GM23338 (cell line): ENCODE measurements at regions not wholly inside any gene's neighbourhood (a gene's known extent, or its start where the extent isn't known, plus 50 kb on each side); places are given as distances from the start of the nearest gene placed in this dataset.
A peak's percentile ranks its signal among the peaks of the same experiment; 100 is the strongest.

Experiments
- ATAC-seq: fragments of 200-7000 bp; cut with Tn5 transposase; 3 replicates; pipeline ENCODE4 v1.9.1; 2020
- DNase-seq: peaks from one replicate; pipeline ENCODE4 v3.0.0-alpha.2; 2015; ENCODE audit warnings: low spot score
- H2AFZ ChIP-seq: fragments of 200-600 bp; sonication (generic); 2 replicates; pipeline ENCODE4 v1.8.0; 2016; ENCODE audit warnings: antibody characterized with exemption, mild to moderate bottlenecking, moderate library complexity
- H3F3A ChIP-seq: fragments of 200-600 bp; sonication (generic); replicated peaks from 2 replicates; pipeline ENCODE4 v1.8.0; 2017; ENCODE audit warnings: antibody characterized with exemption, mixed run types, low read depth
- H3K27ac ChIP-seq: fragments of 200-600 bp; sonication (generic); 2 replicates; pipeline ENCODE4 v1.6.1; 2016; ENCODE audit warnings: low read depth
- H3K27me3 ChIP-seq: fragments of 200-600 bp; sonication (generic); 2 replicates; pipeline ENCODE4 v1.8.0; 2016; ENCODE audit warnings: mild to moderate bottlenecking, mixed run types, moderate library complexity; ENCODE audit not compliant: insufficient read depth
- H3K36me3 ChIP-seq: fragments of 200-600 bp; sonication (generic); 2 replicates; pipeline ENCODE4 v1.8.0; 2016; ENCODE audit warnings: mild to moderate bottlenecking; ENCODE audit not compliant: insufficient read depth
- H3K4me1 ChIP-seq: fragments of 200-600 bp; sonication (generic); 2 replicates; pipeline ENCODE4 v1.8.0; 2016; ENCODE audit warnings: mild to moderate bottlenecking, moderate library complexity; ENCODE audit not compliant: insufficient read depth
- H3K4me2 ChIP-seq: fragments of 200-600 bp; sonication (generic); 2 replicates; pipeline ENCODE4 v1.7.1; 2017; ENCODE audit warnings: mixed run types
- H3K4me3 ChIP-seq: fragments of 200-600 bp; sonication (generic); 2 replicates; pipeline ENCODE4 v1.6.1; 2016; ENCODE audit warnings: mixed run types
- H3K79me2 ChIP-seq: fragments of 200-600 bp; sonication (generic); replicated peaks from 2 replicates; pipeline ENCODE4 v1.8.0; 2017; ENCODE audit warnings: mild to moderate bottlenecking; ENCODE audit not compliant: insufficient read depth
- H3K9me2 ChIP-seq: fragments of 200-600 bp; sonication (generic); 2 replicates; pipeline ENCODE4 v1.8.0; 2017; ENCODE audit not compliant: insufficient read depth
- H4K20me1 ChIP-seq: fragments of 200-600 bp; sonication (generic); replicated peaks from 2 replicates; pipeline ENCODE4 v1.8.0; 2017; ENCODE audit warnings: mild to moderate bottlenecking; ENCODE audit not compliant: insufficient read depth
- H3K27ac Mint-ChIP-seq: 2 replicates; pipeline ENCODE4 v1.8.0; 2020; ENCODE audit warnings: inconsistent platforms, mild to moderate bottlenecking, moderate library complexity, mixed read lengths
- H3K27me3 Mint-ChIP-seq: 3 replicates; pipeline ENCODE4 v1.8.0; 2022; ENCODE audit warnings: low read depth, mild to moderate bottlenecking, moderate library complexity, mixed read lengths, inconsistent platforms; ENCODE audit not compliant: insufficient read depth, poor library complexity
- H3K36me3 Mint-ChIP-seq: 3 replicates; pipeline ENCODE4 v1.8.0; 2021; ENCODE audit warnings: low read depth, mild to moderate bottlenecking, inconsistent platforms, moderate library complexity, mixed read lengths
- H3K4me1 Mint-ChIP-seq: 3 replicates; pipeline ENCODE4 v1.8.0; 2020; ENCODE audit warnings: mild to moderate bottlenecking, inconsistent platforms, mixed read lengths
- H3K4me3 Mint-ChIP-seq: 3 replicates; pipeline ENCODE4 v1.8.0; 2021; ENCODE audit warnings: moderate library complexity, mild to moderate bottlenecking, inconsistent platforms, mixed read lengths
- H3K9me3 Mint-ChIP-seq: 3 replicates; pipeline ENCODE4 v1.8.0; 2020; ENCODE audit warnings: moderate library complexity, mild to moderate bottlenecking, inconsistent platforms, mixed read lengths
- CREB1 ChIP-seq: fragments of 250-450 bp; sonication (Bioruptor Pico); IDR thresholded peaks from 2 replicates; pipeline ENCODE4 v1.5.0; 2020; ENCODE audit warnings: low read depth, mild to moderate bottlenecking, moderate library complexity
- EZH2 ChIP-seq: fragments of 200-600 bp; sonication (generic); IDR thresholded peaks from one replicate; pipeline ENCODE4 v1.8.0; 2017; ENCODE audit warnings: antibody characterized with exemption, mild to moderate bottlenecking, low read depth; ENCODE audit not compliant: unreplicated experiment
- EZH2phosphoT487 ChIP-seq: fragments of 200-600 bp; sonication (generic); IDR thresholded peaks from one replicate; pipeline ENCODE4 v1.8.1; 2018; ENCODE audit warnings: antibody characterized with exemption; ENCODE audit not compliant: unreplicated experiment
- JUNB ChIP-seq: IDR thresholded peaks from one replicate; pipeline ENCODE4 v1.6.1; 2016; ENCODE audit warnings: antibody characterized with exemption; ENCODE audit not compliant: unreplicated experiment
- NANOG ChIP-seq: IDR thresholded peaks from 2 replicates; pipeline ENCODE4 v1.6.1; 2016; ENCODE audit warnings: antibody characterized with exemption, borderline replicate concordance
- POLR2AphosphoS5 ChIP-seq: IDR thresholded peaks from 2 replicates; pipeline ENCODE4 v1.6.1; 2016; ENCODE audit warnings: antibody characterized with exemption, low read depth
- STAT1 ChIP-seq: IDR thresholded peaks from one replicate; pipeline ENCODE4 v1.6.1; 2016; ENCODE audit warnings: antibody characterized with exemption; ENCODE audit not compliant: unreplicated experiment
- ZNF114 ChIP-seq: fragments of 250-450 bp; sonication (Bioruptor Pico); IDR thresholded peaks from 2 replicates; pipeline ENCODE4 v1.5.0; 2020; ENCODE audit warnings: mild to moderate bottlenecking, moderate library complexity
- ZNF331 ChIP-seq: fragments of 250-450 bp; sonication (Bioruptor Pico); IDR thresholded peaks from 2 replicates; pipeline ENCODE4 v1.5.0; 2020; ENCODE audit warnings: low read depth, mild to moderate bottlenecking, moderate library complexity
- TF ChIP-seq, protein P1 (sequence below), 2 experiments: fragments of 200-600 bp in 1 of 2; sonication (generic) in 1 of 2; conservative IDR thresholded peaks; 2 replicates each; pipeline versions ENCODE4 v1.5.1 to v1.6.1; 2016 to 2017; ENCODE audit warnings: antibody characterized with exemption in 2 of 2, low read depth in 2 of 2, mild to moderate bottlenecking in 2 of 2, moderate library complexity in 1 of 2
- TF ChIP-seq, protein P2 (sequence below): IDR thresholded peaks from one replicate; pipeline ENCODE4 v1.6.1; 2018; ENCODE audit warnings: antibody characterized with exemption; ENCODE audit not compliant: unreplicated experiment

DNA sequence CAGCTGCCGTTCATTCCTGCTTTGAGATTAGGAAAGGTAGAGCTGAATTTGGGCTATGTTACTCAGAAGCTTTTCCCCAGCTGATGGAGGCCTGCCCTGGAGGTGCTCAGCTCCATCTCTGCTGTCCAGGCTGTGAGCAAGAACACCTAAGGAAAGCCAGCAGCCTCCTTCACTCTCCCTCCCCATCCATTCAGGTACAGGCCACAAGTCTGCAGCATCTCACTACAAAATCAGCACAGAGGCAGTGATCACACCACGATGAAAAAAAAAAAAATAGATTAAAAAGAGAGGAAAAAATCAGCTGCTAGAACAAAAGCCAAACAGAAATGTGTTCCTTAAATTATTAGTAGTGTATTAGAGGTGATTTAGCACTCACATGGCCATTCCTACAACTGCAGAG, 515.0 kb downstream of the CDH26 start:
- Histone ChIP-seq H3K4me3 (no peak overlapping the region), H2AFZ (no peak overlapping the region), H3K27me3 (no peaks in the 10 kb centered on the region), H3K27ac (no peak overlapping the region), H3K4me1 (peaks cover 4% of the 10 kb centered on the region; the same call in 1 of the 2 replicates), H3K9me2 (0 out of 2 replicates have a peak, but pooled peaks cover 3% of the 10 kb centered on the region), H3K79me2 (no peaks in the 10 kb centered on the region), H4K20me1 (no peaks in the 10 kb centered on the region), H3K36me3 (no peaks in the 10 kb centered on the region; the same call in 1 of the 2 replicates), H3F3A (no peaks in the 10 kb centered on the region), H3K4me2 (no peak overlapping the region)
- Mint-ChIP-seq H3K27me3 (peaks cover 9% of the 10 kb centered on the region), H3K4me1 (peaks cover 26% of the 10 kb centered on the region), H3K4me3 (no peak overlapping the region), H3K36me3 (no peaks in the 10 kb centered on the region), H3K27ac (no peak overlapping the region), H3K9me3 (peaks cover 2% of the 10 kb centered on the region; the same call in 1 of the 3 replicates)
- DNase-seq, result no peak
- TF ChIP-seq, protein P1, sequence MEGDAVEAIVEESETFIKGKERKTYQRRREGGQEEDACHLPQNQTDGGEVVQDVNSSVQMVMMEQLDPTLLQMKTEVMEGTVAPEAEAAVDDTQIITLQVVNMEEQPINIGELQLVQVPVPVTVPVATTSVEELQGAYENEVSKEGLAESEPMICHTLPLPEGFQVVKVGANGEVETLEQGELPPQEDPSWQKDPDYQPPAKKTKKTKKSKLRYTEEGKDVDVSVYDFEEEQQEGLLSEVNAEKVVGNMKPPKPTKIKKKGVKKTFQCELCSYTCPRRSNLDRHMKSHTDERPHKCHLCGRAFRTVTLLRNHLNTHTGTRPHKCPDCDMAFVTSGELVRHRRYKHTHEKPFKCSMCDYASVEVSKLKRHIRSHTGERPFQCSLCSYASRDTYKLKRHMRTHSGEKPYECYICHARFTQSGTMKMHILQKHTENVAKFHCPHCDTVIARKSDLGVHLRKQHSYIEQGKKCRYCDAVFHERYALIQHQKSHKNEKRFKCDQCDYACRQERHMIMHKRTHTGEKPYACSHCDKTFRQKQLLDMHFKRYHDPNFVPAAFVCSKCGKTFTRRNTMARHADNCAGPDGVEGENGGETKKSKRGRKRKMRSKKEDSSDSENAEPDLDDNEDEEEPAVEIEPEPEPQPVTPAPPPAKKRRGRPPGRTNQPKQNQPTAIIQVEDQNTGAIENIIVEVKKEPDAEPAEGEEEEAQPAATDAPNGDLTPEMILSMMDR (conservative IDR thresholded peaks at IDR 0.05; ENCODE audit: low read depth in 2 of 2), result 0 out of 4 replicates have a peak, but pooled peaks of 1 of the 2 experiments have one; percentile 13
- no peak for TF ChIP-seq ZNF114
- TF ChIP-seq, protein P2, sequence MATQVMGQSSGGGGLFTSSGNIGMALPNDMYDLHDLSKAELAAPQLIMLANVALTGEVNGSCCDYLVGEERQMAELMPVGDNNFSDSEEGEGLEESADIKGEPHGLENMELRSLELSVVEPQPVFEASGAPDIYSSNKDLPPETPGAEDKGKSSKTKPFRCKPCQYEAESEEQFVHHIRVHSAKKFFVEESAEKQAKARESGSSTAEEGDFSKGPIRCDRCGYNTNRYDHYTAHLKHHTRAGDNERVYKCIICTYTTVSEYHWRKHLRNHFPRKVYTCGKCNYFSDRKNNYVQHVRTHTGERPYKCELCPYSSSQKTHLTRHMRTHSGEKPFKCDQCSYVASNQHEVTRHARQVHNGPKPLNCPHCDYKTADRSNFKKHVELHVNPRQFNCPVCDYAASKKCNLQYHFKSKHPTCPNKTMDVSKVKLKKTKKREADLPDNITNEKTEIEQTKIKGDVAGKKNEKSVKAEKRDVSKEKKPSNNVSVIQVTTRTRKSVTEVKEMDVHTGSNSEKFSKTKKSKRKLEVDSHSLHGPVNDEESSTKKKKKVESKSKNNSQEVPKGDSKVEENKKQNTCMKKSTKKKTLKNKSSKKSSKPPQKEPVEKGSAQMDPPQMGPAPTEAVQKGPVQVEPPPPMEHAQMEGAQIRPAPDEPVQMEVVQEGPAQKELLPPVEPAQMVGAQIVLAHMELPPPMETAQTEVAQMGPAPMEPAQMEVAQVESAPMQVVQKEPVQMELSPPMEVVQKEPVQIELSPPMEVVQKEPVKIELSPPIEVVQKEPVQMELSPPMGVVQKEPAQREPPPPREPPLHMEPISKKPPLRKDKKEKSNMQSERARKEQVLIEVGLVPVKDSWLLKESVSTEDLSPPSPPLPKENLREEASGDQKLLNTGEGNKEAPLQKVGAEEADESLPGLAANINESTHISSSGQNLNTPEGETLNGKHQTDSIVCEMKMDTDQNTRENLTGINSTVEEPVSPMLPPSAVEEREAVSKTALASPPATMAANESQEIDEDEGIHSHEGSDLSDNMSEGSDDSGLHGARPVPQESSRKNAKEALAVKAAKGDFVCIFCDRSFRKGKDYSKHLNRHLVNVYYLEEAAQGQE, result no peak
- no peak for TF ChIP-seq NANOG
- no peak for TF ChIP-seq STAT1
- TF ChIP-seq ZNF331 (CRISPR knock-in tag), result no peak
- TF ChIP-seq CREB1 (CRISPR knock-in tag), result no peak
- peak; percentile 43 for ATAC-seq

DNA sequence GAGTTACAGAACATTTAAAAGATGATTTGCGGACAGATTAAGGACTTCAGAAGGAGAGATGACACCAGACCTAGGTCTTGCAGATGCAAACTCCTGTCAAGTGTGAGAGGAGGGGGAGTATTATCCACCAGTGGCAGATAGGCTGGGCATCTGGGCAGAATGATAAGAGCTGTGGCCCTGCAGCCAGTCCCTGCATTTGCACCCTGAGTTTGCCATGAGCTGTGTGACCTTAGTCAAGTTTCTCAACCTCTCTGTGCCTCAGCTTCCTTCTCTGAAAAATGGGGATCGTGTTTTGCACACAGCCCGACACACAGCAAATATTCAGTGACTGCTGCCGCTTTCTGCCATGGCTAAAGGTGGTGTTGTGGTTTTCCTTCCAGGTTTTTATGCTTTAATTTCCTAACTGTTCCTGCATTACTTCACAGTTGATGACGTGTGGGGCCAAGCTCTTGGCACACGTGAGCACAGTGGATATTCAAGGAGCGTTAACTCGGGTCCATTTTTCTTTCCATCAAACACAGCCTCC, 516.2 kb downstream of the CDH26 start:
- Histone ChIP-seq H3K27ac (no peak overlapping the region), H3K36me3 (no peaks in the 10 kb centered on the region; the same call in 1 of the 2 replicates), H3K4me1 (peaks cover 4% of the 10 kb centered on the region; the same call in 1 of the 2 replicates), H3F3A (no peaks in the 10 kb centered on the region), H3K4me3 (no peak overlapping the region), H3K9me2 (0 out of 2 replicates have a peak, but pooled peaks cover under 1% of the 10 kb centered on the region), H3K4me2 (no peak overlapping the region), H3K27me3 (no peaks in the 10 kb centered on the region), H2AFZ (no peak overlapping the region), H3K79me2 (no peaks in the 10 kb centered on the region), H4K20me1 (no peaks in the 10 kb centered on the region)
- peaks cover 15% of the 10 kb centered on the region for H3K27me3 Mint-ChIP-seq
- peaks cover 26% of the 10 kb centered on the region for H3K4me1 Mint-ChIP-seq
- no peak overlapping the region for H3K27ac Mint-ChIP-seq
- no peaks in the 10 kb centered on the region for H3K36me3 Mint-ChIP-seq
- no peak overlapping the region for H3K4me3 Mint-ChIP-seq
- H3K9me3 Mint-ChIP-seq, result peaks cover 2% of the 10 kb centered on the region; the same call in 1 of the 3 replicates
- ATAC-seq, result no peak
- no peak for DNase-seq
- no peak for TF ChIP-seq EZH2
- no peak for TF ChIP-seq EZH2phosphoT487
- no peak for TF ChIP-seq CREB1 (CRISPR knock-in tag)
- no peak for TF ChIP-seq JUNB
- no peak for TF ChIP-seq ZNF114
- no peak for TF ChIP-seq POLR2AphosphoS5
- no peak for TF ChIP-seq STAT1
- TF ChIP-seq NANOG, result no peak
